Activated CD4-positive, alpha-beta T cell treated with anti-CD3 and anti-CD28 coated beads, Interleukin-2, amount 50 U/mL, for 24 hours (primary cell): ENCODE measurements at regions not wholly inside any gene's neighbourhood (a gene's known extent, or its start where the extent isn't known, plus 50 kb on each side); places are given as distances from the start of the nearest gene placed in this dataset.

Experiments
- DNase-seq, 2 donors: peaks; one replicate each; pipeline ENCODE4 v3.0.0-alpha.2; 2020; ENCODE audit warnings: low read depth in 1 of 2, low spot score in 1 of 2

- DNase-seq, result no peak
Measured at GRCh38 chr16:65782611-65783600, 583.6 kb upstream of the CDH5 start.

- no peak for DNase-seq
Measured at GRCh38 chr16:65781855-65782254, 584.6 kb upstream of the CDH5 start.

- DNase-seq, result no peak
Measured at GRCh38 chr16:65781363-65781762, 585.1 kb upstream of the CDH5 start.

- DNase-seq, result no peak
Measured at GRCh38 chr16:65779201-65779600, 587.3 kb upstream of the CDH5 start.

- DNase-seq, result no peak
Measured at GRCh38 chr16:65776639-65777183, 589.8 kb upstream of the CDH5 start.

- no peak for DNase-seq
Measured at GRCh38 chr16:65775829-65776228, 590.7 kb upstream of the CDH5 start.

GRCh38 chr16:65774350-65774749 lies 592.1 kb upstream of the CDH5 start:
- no peak for DNase-seq

- no peak for DNase-seq
Measured at GRCh38 chr16:65773301-65773874, 593.1 kb upstream of the CDH5 start.

GRCh38 chr16:65772134-65772732 lies 594.3 kb upstream of the CDH5 start:
- DNase-seq, result no peak

- DNase-seq, result no peak
Measured at GRCh38 chr16:65771707-65772106, 594.8 kb upstream of the CDH5 start.

GRCh38 chr16:65770752-65771151 lies 595.7 kb upstream of the CDH5 start:
- DNase-seq, result no peak

- no peak for DNase-seq
Measured at GRCh38 chr16:65769776-65770438, 596.6 kb upstream of the CDH5 start.

GRCh38 chr16:65769055-65769465 lies 597.4 kb upstream of the CDH5 start:
- no peak for DNase-seq

- no peak for DNase-seq
Measured at GRCh38 chr16:65767125-65767524, 599.4 kb upstream of the CDH5 start.

- no peak for DNase-seq
Measured at GRCh38 chr16:65763640-65764305, 602.7 kb upstream of the CDH5 start.

GRCh38 chr16:65760874-65761273 lies 605.6 kb upstream of the CDH5 start:
- DNase-seq, result no peak

- DNase-seq, result no peak
Measured at GRCh38 chr16:65758620-65759019, 607.9 kb upstream of the CDH5 start.

- DNase-seq, result no peak
Measured at GRCh38 chr16:65757064-65757463, 609.4 kb upstream of the CDH5 start.

- no peak for DNase-seq
Measured at GRCh38 chr16:65756163-65756562, 610.3 kb upstream of the CDH5 start.

GRCh38 chr16:65754820-65755691 lies 611.4 kb upstream of the CDH5 start:
- DNase-seq, result no peak
